ENCODE measurements at regions not wholly inside any gene's neighbourhood (a gene's known extent, or its start where the extent isn't known, plus 50 kb on each side); places are given as distances from the start of the nearest gene placed in this dataset.

DNA sequence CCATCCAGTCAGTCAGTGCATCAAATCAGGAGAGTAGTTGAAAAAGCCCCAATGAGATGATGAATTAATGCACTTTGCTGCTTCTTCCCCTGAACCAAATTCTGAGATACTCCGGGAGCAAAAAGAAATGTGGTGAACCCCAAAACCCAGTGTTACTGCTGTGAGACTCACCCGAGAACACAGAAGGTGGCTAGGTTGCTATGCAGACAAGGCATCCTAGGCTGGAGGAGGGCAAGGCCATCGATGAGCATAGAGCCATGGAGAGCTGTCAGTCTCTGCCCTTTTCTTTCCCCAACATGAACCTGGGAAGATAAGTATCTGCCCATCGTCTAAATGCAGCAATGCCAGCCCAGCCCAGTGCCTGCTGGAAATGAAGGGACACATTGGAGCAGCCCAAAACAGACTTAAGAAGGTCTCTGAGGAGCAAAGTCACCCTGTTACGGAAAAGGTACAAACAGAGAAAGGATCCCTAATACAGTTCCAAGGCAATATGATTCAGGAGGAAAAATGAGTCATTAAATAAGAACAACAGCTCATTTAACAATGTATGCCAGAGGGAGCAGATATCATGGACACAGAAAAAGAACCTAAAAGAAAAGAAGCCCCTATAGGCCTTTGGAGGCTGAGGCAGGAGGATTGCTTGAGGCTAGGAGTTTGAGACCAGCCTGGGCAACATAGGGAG, 272.0 kb downstream of the FOXO1 start:
- TF ChIP-seq, protein P1, sequence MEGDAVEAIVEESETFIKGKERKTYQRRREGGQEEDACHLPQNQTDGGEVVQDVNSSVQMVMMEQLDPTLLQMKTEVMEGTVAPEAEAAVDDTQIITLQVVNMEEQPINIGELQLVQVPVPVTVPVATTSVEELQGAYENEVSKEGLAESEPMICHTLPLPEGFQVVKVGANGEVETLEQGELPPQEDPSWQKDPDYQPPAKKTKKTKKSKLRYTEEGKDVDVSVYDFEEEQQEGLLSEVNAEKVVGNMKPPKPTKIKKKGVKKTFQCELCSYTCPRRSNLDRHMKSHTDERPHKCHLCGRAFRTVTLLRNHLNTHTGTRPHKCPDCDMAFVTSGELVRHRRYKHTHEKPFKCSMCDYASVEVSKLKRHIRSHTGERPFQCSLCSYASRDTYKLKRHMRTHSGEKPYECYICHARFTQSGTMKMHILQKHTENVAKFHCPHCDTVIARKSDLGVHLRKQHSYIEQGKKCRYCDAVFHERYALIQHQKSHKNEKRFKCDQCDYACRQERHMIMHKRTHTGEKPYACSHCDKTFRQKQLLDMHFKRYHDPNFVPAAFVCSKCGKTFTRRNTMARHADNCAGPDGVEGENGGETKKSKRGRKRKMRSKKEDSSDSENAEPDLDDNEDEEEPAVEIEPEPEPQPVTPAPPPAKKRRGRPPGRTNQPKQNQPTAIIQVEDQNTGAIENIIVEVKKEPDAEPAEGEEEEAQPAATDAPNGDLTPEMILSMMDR (IDR thresholded peaks at IDR 0.05; ENCODE audit: insufficient read depth, low read depth, low read length): no peak
- no peak for TF ChIP-seq EZH2 (IDR thresholded peaks at IDR 0.05; ENCODE audit: insufficient read depth, low read length)

Data from astrocyte (in vitro differentiated cells and primary cell).